Thymus (tissue), 11 donors: ENCODE measurements at regions not wholly inside any gene's neighbourhood (a gene's known extent, or its start where the extent isn't known, plus 50 kb on each side); places are given as distances from the start of the nearest gene placed in this dataset.
"Not testable (repeated sequence)": the region's sequence is repeated elsewhere in the genome, so short reads cannot be mapped to it uniquely, and the experiment has no call there.

ENCODE experiments used
- DNase-seq, 9 donors: peaks; one replicate each; pipeline ENCODE4 v3.0.0-alpha.2; 2013; ENCODE audit warnings: low spot score in 9 of 9, low read depth in 6 of 9, missing footprints in 1 of 9
- H3K27ac ChIP-seq, 2 donors: one replicate each; pipeline ENCODE4 v1.5.1; 2013; ENCODE audit warnings: control low read depth in 1 of 2, low read depth in 1 of 2, low read length in 1 of 2, mild to moderate bottlenecking in 1 of 2, moderate library complexity in 1 of 2
- H3K27me3 ChIP-seq, 2 donors: one replicate each; pipeline ENCODE4 v1.5.1; 2013; ENCODE audit warnings: low read length in 1 of 2; ENCODE audit not compliant: control insufficient read depth in 2 of 2, insufficient read depth in 1 of 2
- H3K36me3 ChIP-seq, 2 donors: one replicate each; pipeline ENCODE4 v1.5.1; 2013; ENCODE audit warnings: low read length in 1 of 2, mild to moderate bottlenecking in 1 of 2, moderate library complexity in 1 of 2; ENCODE audit not compliant: control insufficient read depth in 2 of 2, insufficient read depth in 2 of 2
- H3K4me1 ChIP-seq, 2 donors: one replicate each; pipeline ENCODE4 v1.5.1; 2013; ENCODE audit warnings: low read length in 2 of 2; ENCODE audit not compliant: control insufficient read depth in 2 of 2, insufficient read depth in 2 of 2
- H3K4me3 ChIP-seq, 2 donors: one replicate each; pipeline ENCODE4 v1.5.1; 2013; ENCODE audit warnings: low read length in 2 of 2, control low read depth in 1 of 2, mild to moderate bottlenecking in 1 of 2
- H3K9me3 ChIP-seq, 2 donors: one replicate each; pipeline ENCODE4 v1.5.1; 2013; ENCODE audit warnings: low read length in 1 of 2, mild to moderate bottlenecking in 1 of 2; ENCODE audit not compliant: control insufficient read depth in 2 of 2, insufficient read depth in 1 of 2
- WGBS: extraction: QIAGEN DNeasy Blood & Tissue Kit; methylation state at CpG from one replicate; pipeline ENCODE4 v1.1.7; 2013; 5-methylcytosine and 5-hydroxymethylcytosine counted together
- donor health status: healthy.

GRCh38 chr9:31736581-31737179 lies 647.8 kb upstream of the ACO1 start:
- no peaks in the 10 kb centered on the region for H3K4me1 ChIP-seq
- no peak for DNase-seq
- 100% methylated on average over 1 of the region's 1 CpG for WGBS
- H3K9me3 ChIP-seq: no peaks in the 10 kb centered on the region
- H3K27ac ChIP-seq: no peak overlapping the region
- H3K36me3 ChIP-seq: no peaks in the 10 kb centered on the region
- no peak overlapping the region for H3K4me3 ChIP-seq
- H3K27me3 ChIP-seq: no peaks in the 10 kb centered on the region

- DNase-seq: no peak
- Histone ChIP-seq H3K4me1 (no peaks in the 10 kb centered on the region), H3K27me3 (no peaks in the 10 kb centered on the region), H3K27ac (no peak overlapping the region), H3K9me3 (no peaks in the 10 kb centered on the region), H3K36me3 (no peaks in the 10 kb centered on the region), H3K4me3 (no peak overlapping the region)
- WGBS: 76% methylated on average over 1 of the region's 1 CpG
Observed at GRCh38 chr9:31740705-31741104, 643.7 kb upstream of the ACO1 start.

- Histone ChIP-seq H3K4me3 (no peak overlapping the region), H3K27me3 (no peaks in the 10 kb centered on the region), H3K9me3 (no peaks in the 10 kb centered on the region), H3K27ac (no peak overlapping the region), H3K4me1 (no peaks in the 10 kb centered on the region), H3K36me3 (no peaks in the 10 kb centered on the region)
- WGBS: 96% methylated on average over 3 of the region's 3 CpGs
- DNase-seq: no peak
Observed at GRCh38 chr9:31744589-31744988, 639.9 kb upstream of the ACO1 start.

GRCh38 chr9:31745468-31745867 lies 639.0 kb upstream of the ACO1 start:
- 90% methylated on average over 6 of the region's 6 CpGs for WGBS
- Histone ChIP-seq H3K4me1 (no peaks in the 10 kb centered on the region), H3K9me3 (no peaks in the 10 kb centered on the region), H3K27ac (no peak overlapping the region), H3K4me3 (no peak overlapping the region), H3K27me3 (no peaks in the 10 kb centered on the region), H3K36me3 (no peaks in the 10 kb centered on the region)
- DNase-seq: no peak

GRCh38 chr9:31745886-31746285 lies 638.6 kb upstream of the ACO1 start:
- H3K27ac ChIP-seq: no peak overlapping the region
- no peaks in the 10 kb centered on the region for H3K27me3 ChIP-seq
- DNase-seq: no peak
- no peaks in the 10 kb centered on the region for H3K9me3 ChIP-seq
- H3K36me3 ChIP-seq: no peaks in the 10 kb centered on the region
- no peak overlapping the region for H3K4me3 ChIP-seq
- no peaks in the 10 kb centered on the region for H3K4me1 ChIP-seq

GRCh38 chr9:31753756-31754155 lies 630.7 kb upstream of the ACO1 start:
- Histone ChIP-seq H3K4me3 (no peak overlapping the region), H3K27me3 (no peaks in the 10 kb centered on the region), H3K9me3 (no peaks in the 10 kb centered on the region), H3K27ac (no peak overlapping the region), H3K36me3 (no peaks in the 10 kb centered on the region), H3K4me1 (no peaks in the 10 kb centered on the region)
- no peak for DNase-seq

- H3K4me3 ChIP-seq: no peak overlapping the region
- WGBS: 9% methylated on average over 3 of the region's 3 CpGs
Observed at GRCh38 chr9:31759703-31760102, 624.7 kb upstream of the ACO1 start.

GRCh38 chr9:31774021-31774420 lies 610.4 kb upstream of the ACO1 start:
- H3K4me1 ChIP-seq: not testable (repeated sequence)

More at GRCh38 chr9:31759703-31760102, 624.7 kb upstream of the ACO1 start:
- Histone ChIP-seq H3K4me1 (no peaks in the 10 kb centered on the region), H3K9me3 (peaks cover 0 to 12% of the 10 kb centered on the region in 2 donors), H3K36me3 (no peaks in the 10 kb centered on the region), H3K27ac (no peak overlapping the region), H3K27me3 (no peaks in the 10 kb centered on the region)
- no peak for DNase-seq

GRCh38 chr9:31774571-31774970 lies 609.9 kb upstream of the ACO1 start:
- no peak overlapping the region for H3K27ac ChIP-seq
- no peaks in the 10 kb centered on the region for H3K4me1 ChIP-seq
- H3K9me3 ChIP-seq: peaks cover 0 to 3% of the 10 kb centered on the region in 2 donors
- no peaks in the 10 kb centered on the region for H3K27me3 ChIP-seq
- H3K36me3 ChIP-seq: no peaks in the 10 kb centered on the region
- WGBS: 92% methylated on average over 2 of the region's 2 CpGs
- H3K4me3 ChIP-seq: no peak overlapping the region
- DNase-seq: no peak

More at GRCh38 chr9:31774021-31774420, 610.4 kb upstream of the ACO1 start:
- not testable (repeated sequence) for H3K27ac ChIP-seq, DNase-seq, H3K4me3 ChIP-seq, H3K27me3 ChIP-seq, H3K9me3 ChIP-seq, H3K36me3 ChIP-seq
- 79% methylated on average over 3 of the region's 3 CpGs for WGBS

GRCh38 chr9:31776471-31776870 lies 608.0 kb upstream of the ACO1 start:
- no peak overlapping the region for H3K4me3 ChIP-seq
- no peaks in the 10 kb centered on the region for H3K36me3 ChIP-seq
- H3K9me3 ChIP-seq: peaks cover 0 to 6% of the 10 kb centered on the region in 2 donors
- 63% methylated on average over 3 of the region's 3 CpGs for WGBS
- H3K27me3 ChIP-seq: no peaks in the 10 kb centered on the region
- no peaks in the 10 kb centered on the region for H3K4me1 ChIP-seq
- DNase-seq: no peak
- no peak overlapping the region for H3K27ac ChIP-seq
